ENCODE measurements at regions not wholly inside any gene's neighbourhood (a gene's known extent, or its start where the extent isn't known, plus 50 kb on each side); places are given as distances from the start of the nearest gene placed in this dataset.

GRCh38 chr3:67245545-67245944 is 247.4 kb downstream of the KBTBD8 start:
- Histone ChIP-seq H2BK20ac (ENCODE audit: low read depth, low read length) (no peak overlapping the region), H3K27ac (ENCODE audit: insufficient read depth, low read length) (no peak overlapping the region), H3K23ac (ENCODE audit: low read depth, low read length) (no peak overlapping the region), H2BK5ac (ENCODE audit: low read depth, low read length, poor library complexity, severe bottlenecking) (no peak overlapping the region), H3K79me1 (ENCODE audit: low read depth in 1 of 2, low read length in 2 of 2) (no peaks in the 10 kb centered on the region), H3K14ac (replicated peaks; ENCODE audit: low read depth, low read length) (no peak overlapping the region), H3K4me1 (ENCODE audit: control insufficient read depth, insufficient read depth, low read length) (no peaks in the 10 kb centered on the region), H3K4ac (ENCODE audit: low read depth, low read length) (no peak overlapping the region), H2AK9ac (replicated peaks; ENCODE audit: low read depth, low read length, poor library complexity) (no peak overlapping the region), H4K5ac (ENCODE audit: low read depth, low read length) (no peak overlapping the region), H4K91ac (ENCODE audit: insufficient read depth, low read depth, low read length) (no peak overlapping the region), H4K20me1 (ENCODE audit: insufficient read depth, low read length) (no peaks in the 10 kb centered on the region), H3K36me3 (ENCODE audit: control insufficient read depth, insufficient read depth, low read length) (no peaks in the 10 kb centered on the region), H3K4me2 (ENCODE audit: low read depth, low read length) (no peak overlapping the region), H3K18ac (ENCODE audit: low read depth, low read length) (no peak overlapping the region), H3K9me3 (ENCODE audit: control insufficient read depth, insufficient read depth, low read length) (no peaks in the 10 kb centered on the region), H2BK120ac (ENCODE audit: low read depth, low read length) (no peak overlapping the region), H2BK15ac (ENCODE audit: low read depth, low read length) (no peak overlapping the region), H4K8ac (ENCODE audit: low read depth in 2 of 2, low read length in 2 of 2) (no peak overlapping the region), H3K56ac (ENCODE audit: extremely low read depth, insufficient read depth, low read length) (no peak overlapping the region), H2AFZ (replicated peaks; ENCODE audit: low read length, poor library complexity) (no peak overlapping the region), H3K9ac (ENCODE audit: low read depth, low read length) (no peak overlapping the region), H3K4me3 (ENCODE audit: insufficient read depth, low read depth, low read length) (no peak overlapping the region), H2AK5ac (ENCODE audit: low read depth, low read length) (no peak overlapping the region), H3K27me3 (ENCODE audit: control insufficient read depth, insufficient read depth, low read length) (no peaks in the 10 kb centered on the region), H3K9me1 (ENCODE audit: insufficient read depth, low read length) (no peaks in the 10 kb centered on the region)
- intact Hi-C loops (cut with micrococcal nuclease) (no loop called here), in situ Hi-C loops (cut with MboI; ENCODE audit: low sequenced_read_pairs) (loop anchor here (25.0 kb wide), 1 partner anchor 92 kb away; no protein-coding TSS in a partner anchor), dilution Hi-C loops (cut with HindIII; ENCODE audit: low sequenced_read_pairs, unreplicated experiment) (no loop called here)
- WGBS, 2 experiments (ENCODE audit: extremely low coverage in 2 of 2, insufficient read length in 1 of 2), result 86% methylated on average over 1 of the region's 3 CpGs; no CpG with 5 or more reads in 1 of the 2 experiments
- TF ChIP-seq POLR2A (IDR thresholded peaks at IDR 0.05; ENCODE audit: low read depth, low read length) (no peak), BHLHE40 (IDR thresholded peaks at IDR 0.05; ENCODE audit: low read depth, low read length) (no peak), FOS (IDR thresholded peaks at IDR 0.05; ENCODE audit: low read depth, low read length) (no peak), MAFK (IDR thresholded peaks at IDR 0.05; ENCODE audit: low read depth, low read length) (no peak), CEBPB (IDR thresholded peaks at IDR 0.05; ENCODE audit: low read depth, low read length) (no peak), ELK1 (IDR thresholded peaks at IDR 0.05; ENCODE audit: borderline replicate concordance, low read depth, low read length) (no peak), CHD1 (IDR thresholded peaks at IDR 0.05; ENCODE audit: low read depth, low read length) (no peak), MXI1 (IDR thresholded peaks at IDR 0.05; ENCODE audit: borderline replicate concordance, low read depth, low read length) (no peak), NFE2L2 (IDR thresholded peaks at IDR 0.05; ENCODE audit: low read depth, low read length) (no peak), RAD21 (IDR thresholded peaks at IDR 0.05; ENCODE audit: low read length) (no peak), CTCF (conservative IDR thresholded peaks at IDR 0.05; ENCODE audit: low read depth, low read length) (no peak), RFX5 (IDR thresholded peaks at IDR 0.05; ENCODE audit: low read depth, low read length) (no peak), MAZ (IDR thresholded peaks at IDR 0.05; ENCODE audit: borderline replicate concordance, low read depth, low read length) (no peak), RCOR1 (IDR thresholded peaks at IDR 0.05; ENCODE audit: insufficient replicate concordance, low read length) (no peak), SMC3 (IDR thresholded peaks at IDR 0.05; ENCODE audit: low read depth, low read length) (no peak)
- TF ChIP-seq, protein P1, sequence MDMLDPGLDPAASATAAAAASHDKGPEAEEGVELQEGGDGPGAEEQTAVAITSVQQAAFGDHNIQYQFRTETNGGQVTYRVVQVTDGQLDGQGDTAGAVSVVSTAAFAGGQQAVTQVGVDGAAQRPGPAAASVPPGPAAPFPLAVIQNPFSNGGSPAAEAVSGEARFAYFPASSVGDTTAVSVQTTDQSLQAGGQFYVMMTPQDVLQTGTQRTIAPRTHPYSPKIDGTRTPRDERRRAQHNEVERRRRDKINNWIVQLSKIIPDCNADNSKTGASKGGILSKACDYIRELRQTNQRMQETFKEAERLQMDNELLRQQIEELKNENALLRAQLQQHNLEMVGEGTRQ (IDR thresholded peaks at IDR 0.05; ENCODE audit: low read depth, low read length), result no peak
- DNase-seq (no peak), ATAC-seq (ENCODE audit: low read depth) (no peak)
- POLR2A ChIA-PET (ENCODE audit: unreplicated experiment), result no interaction called here
- CTCF ChIA-PET, result no interaction called here
- no TSS peak for BruUV-seq (replicated peaks)
